Hematopoietic multipotent progenitor cell treated with erythropoietin and hydrocortisone succinate and interleukin-3 and kit ligand, for 4 days (in vitro differentiated cells): ENCODE measurements at regions not wholly inside any gene's neighbourhood (a gene's known extent, or its start where the extent isn't known, plus 50 kb on each side); places are given as distances from the start of the nearest gene placed in this dataset.
"Not testable (repeated sequence)": the region's sequence is repeated elsewhere in the genome, so short reads cannot be mapped to it uniquely, and the experiment has no call there.

ENCODE experiments used
- DNase-seq: peaks from one replicate; pipeline ENCODE4 v3.0.0-alpha.2; 2015

DNA sequence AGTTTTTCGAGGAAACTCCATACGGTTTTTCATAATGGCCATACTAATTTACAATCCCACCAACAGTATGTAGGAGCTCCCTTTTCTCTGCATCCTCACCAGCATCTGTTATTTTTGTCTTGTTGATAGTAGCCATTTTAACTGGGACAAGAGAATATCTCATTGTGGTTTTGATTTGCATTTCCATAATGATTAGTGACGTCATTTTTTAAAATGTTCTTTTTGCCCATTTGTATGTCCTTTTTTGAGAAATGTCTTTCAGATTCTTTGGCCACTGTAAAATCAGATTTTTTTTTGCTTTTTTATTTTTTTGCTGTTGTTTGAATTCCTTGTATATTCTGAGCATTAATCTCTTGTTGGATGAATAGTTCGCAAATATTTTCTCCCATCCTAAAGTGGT is 243.9 kb downstream of the TRIML1 start:
- DNase-seq: no peak

DNA sequence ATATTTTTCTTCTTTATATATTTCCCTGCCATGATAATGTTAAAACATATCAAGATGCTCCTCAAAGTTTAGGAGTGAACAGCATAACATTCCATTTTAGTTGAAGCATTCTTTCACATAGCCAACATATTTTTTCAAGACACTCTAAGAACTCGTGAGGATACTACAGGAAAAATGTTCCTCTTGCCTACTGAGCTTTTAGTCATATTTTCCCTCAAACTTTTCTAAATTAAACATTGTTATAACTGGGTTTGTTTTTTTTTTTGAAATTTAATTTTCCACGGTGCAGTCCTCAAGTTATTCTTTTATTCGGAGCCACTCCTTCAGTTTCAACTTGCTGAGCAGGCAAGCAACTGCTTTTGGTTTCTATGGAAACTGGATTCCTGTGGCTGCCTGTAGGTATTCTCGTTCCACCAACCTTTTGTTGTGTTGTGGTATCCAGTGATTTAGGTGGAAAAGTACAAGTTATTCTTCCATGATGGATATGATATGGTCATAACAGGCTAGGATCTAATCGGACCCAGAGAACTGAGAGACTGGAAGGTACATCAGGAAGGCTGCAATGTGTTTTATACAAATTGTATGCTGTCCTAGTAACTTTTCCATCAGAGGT is 248.0 kb downstream of the TRIML1 start:
- no peak for DNase-seq

DNA sequence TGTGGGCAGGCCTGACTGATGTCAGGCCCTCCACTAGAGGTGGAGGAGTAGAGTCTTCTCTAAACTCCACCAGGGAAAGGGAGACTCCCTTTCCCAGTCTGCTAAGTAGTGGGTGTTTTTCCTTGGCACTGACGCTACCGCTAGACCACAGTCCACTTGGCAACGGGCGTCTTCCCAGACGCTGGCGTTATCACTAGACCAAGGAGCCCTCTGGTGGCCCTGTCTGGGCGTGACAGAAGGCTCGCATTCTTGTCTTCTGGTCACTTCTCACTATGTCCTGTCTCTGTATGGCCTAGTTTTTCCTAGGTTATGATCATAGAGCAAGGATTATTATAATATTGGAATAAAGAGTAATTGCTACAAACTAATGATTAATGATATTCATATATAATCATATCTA is 252.1 kb downstream of the TRIML1 start:
- not testable (repeated sequence) for DNase-seq

DNA sequence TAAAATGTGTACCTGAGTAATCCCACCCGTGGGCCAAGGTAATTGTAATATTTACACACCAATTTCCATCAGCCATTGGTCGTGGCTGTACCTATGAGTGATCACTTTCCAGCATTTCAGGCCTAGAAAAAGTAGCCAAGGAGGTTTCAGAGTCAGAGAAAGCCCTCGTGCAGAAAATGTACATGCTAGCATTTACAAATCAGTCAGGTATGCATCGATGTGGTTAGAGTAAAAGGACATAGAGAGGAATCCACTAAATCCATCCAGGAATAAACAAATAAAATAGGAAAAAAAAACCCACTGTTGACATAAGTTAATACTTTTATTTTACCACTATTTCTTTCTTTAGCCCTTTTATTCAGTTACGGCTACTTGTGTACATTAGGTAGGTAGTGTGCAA is 256.8 kb downstream of the TRIML1 start:
- DNase-seq: no peak

DNA sequence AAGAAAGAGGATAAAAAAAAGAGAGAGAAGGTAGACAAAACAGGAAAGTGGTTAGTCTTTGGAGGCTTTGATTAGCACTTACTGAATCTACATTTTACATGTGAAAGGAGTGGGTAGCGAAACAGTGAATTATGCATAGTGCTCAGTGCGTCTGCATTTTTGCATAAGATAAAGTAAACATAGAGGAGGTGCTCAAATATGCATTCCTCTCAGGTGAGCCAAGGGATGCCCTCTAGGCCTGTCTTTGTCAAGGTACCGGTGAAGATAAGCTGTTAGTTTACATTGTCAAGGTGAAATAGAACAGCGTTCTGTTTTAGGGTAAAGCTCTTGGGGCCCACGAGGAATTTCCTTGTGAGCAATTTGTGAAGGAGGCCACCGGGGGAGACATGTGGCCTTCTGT is 260.6 kb downstream of the TRIML1 start:
- no peak for DNase-seq

GRCh38 chr4:188400451-188400850 is 261.2 kb downstream of the TRIML1 start:
- DNase-seq: no peak

- DNase-seq: no peak
These were observed 264.0 kb downstream of the TRIML1 start for GRCh38 chr4:188403272-188403671.

- DNase-seq: not testable (repeated sequence)
These were observed 266.0 kb downstream of the TRIML1 start for GRCh38 chr4:188405071-188405835.

GRCh38 chr4:188408244-188409030 is 269.2 kb downstream of the TRIML1 start:
- no peak for DNase-seq

- DNase-seq: no peak
These were observed 270.6 kb downstream of the TRIML1 start for GRCh38 chr4:188409851-188410250.

DNA sequence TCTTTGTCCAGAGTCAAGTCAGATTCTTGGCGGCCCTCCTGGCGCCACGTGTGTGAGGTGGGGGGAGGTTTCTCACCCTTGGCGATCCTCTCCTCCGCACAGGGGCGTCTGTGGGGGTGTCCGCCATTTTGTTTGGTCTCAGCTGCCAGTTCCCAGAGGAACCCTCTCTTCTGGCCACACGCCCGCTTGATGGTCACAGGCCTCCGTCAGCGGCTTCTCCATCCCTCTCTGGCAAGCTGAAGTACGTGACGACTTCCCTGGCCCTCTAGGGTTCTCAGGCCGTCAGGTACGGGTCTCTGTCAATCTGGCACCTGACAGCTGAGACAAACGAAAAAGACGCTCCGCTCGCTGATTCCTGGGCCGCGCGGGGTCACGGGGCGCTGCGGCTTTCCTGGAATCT is 272.6 kb downstream of the TRIML1 start:
- DNase-seq: no peak

DNA sequence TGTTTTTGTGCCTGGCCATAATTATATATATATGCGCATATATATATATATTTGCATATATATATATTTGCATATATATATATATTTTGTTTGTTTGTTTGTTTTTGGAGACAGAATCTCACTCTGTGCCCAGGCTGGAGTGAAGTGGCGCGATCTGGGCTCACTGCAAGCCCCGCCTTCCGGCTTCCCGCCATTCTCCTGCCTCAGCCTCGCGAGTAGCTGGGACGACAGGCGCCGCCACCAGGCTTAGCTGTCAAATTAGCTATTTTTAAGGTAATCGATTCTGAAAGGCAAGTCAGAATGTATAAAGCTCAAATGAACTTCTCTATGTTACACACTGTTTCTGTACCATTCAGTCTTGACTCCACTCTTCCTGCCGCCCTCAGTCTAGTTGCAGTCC is 273.3 kb downstream of the TRIML1 start:
- no peak for DNase-seq

DNA sequence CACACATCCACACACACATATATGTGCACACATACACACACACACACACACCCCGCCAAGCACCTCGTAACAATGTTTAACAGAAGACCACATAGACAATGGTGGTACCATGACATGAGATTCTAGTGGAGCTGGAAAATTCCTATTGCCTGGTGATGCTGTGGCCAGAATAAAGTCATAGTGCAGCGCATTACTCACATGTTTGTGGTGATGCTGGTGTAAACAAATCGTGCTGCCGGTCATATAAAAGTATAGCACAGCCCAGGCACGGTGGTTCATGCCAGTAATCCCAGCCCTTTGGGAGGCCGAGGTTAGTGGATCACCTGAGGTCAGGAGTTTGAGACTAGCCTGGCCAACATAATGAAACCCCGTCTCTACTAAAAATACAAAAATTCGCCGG is 275.2 kb downstream of the TRIML1 start:
- DNase-seq: no peak

- DNase-seq: no peak
These were observed 277.9 kb downstream of the TRIML1 start for GRCh38 chr4:188417181-188417580.

- no peak for DNase-seq
These were observed 283.8 kb downstream of the TRIML1 start for GRCh38 chr4:188423039-188423438.

- DNase-seq: no peak
These were observed 289.7 kb downstream of the TRIML1 start for GRCh38 chr4:188428935-188429334.

GRCh38 chr4:188429965-188430364 is 290.7 kb downstream of the TRIML1 start:
- DNase-seq: no peak

GRCh38 chr4:188430384-188430783 is 291.1 kb downstream of the TRIML1 start:
- DNase-seq: no peak

- no peak for DNase-seq
These were observed 293.1 kb downstream of the TRIML1 start for GRCh38 chr4:188432328-188432727.

DNA sequence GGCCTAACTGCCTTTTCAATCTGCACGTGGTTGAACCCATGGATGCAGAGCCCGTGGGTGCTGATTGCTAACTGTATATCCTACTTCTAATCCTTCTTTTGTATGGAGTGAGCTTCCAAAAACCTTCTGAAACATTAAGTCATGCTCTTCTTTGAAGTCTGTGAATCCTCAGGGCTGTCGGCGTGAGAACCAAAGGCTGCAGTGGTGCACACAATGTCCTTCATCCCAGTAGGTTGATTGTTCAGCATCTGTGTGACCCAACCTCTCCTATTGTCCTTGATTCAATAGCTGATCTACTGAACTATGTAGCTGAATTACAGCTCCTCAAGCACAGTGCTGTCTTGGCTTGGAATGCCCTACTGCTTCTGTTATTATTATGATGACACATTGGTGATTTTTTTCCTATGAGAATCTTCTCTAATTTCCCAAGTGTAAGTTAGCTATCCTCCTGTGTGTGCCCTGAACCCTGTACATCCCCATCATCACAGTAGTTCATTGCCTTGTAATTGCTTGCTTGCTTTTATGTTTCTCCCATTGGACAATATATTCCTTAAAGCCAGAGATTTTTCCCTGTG is 294.6 kb downstream of the TRIML1 start:
- no peak for DNase-seq

- DNase-seq: no peak
These were observed 295.4 kb downstream of the TRIML1 start for GRCh38 chr4:188434643-188435042.

DNA sequence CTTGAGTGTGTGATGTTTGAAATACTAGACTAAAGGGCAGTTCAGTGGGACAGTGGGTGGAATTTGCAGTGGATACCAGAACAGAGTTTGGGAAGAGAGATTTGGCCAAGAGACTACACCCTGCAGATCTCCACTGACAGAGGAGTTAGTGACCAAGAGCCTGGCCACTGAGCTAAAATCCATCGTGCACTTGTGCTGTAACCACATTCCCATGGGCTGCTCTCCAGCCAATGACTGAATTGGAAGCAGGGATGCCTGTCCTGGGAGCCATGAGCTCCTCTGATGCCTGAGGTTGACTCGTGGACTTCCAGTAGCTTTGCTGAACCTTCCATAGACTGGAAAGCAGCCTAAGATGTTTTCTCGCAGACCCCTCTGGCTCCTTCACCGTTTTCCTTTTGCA is 296.1 kb downstream of the TRIML1 start:
- no peak for DNase-seq

DNA sequence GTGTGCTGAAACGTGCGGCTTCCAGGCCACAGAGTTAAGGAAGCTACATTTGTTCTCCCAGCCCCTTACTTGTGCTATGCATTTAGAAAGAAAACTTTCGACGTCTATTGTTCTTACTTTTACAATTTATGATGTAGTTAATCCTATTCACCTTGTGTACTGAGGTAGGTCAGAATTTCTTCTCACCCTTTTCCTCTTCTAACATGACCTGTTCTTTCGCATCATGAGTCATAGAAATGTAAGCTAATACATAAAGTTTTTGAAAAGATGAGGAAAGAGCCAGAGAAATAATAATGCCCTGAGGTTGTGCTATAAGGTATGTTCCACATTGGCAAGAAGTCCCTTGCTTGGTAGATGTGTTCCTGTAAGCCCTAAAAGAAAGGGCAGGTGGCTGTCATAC is 298.3 kb downstream of the TRIML1 start:
- no peak for DNase-seq

DNA sequence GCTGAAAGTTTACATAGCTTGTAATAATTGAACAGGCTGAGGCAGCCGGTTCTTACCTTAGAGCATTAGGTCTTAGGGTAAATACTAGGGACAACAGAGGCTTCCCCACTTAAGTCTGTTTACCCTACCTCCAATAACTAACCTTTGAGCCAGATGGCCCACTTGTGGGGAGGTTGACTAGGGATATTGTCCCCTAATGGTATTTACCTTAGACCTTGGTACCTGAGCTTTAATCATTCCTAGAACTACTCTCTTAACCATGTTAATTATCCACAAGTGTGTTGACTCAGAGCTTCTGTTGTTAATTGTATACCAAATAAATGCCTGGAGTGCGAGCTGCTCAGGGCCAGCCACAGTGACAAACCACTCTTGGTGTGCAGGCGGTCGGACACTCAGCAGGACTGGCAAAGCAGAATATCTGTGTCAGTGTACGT is 299.2 kb downstream of the TRIML1 start:
- DNase-seq: not testable (repeated sequence)
